PC-9 (cell line): ENCODE measurements at regions not wholly inside any gene's neighbourhood (a gene's known extent, or its start where the extent isn't known, plus 50 kb on each side); places are given as distances from the start of the nearest gene placed in this dataset.

Source experiments
- BruUV-seq: library from RNA; stranded (reverse); fragments of 400-500 nt; replicated peaks from 2 replicates; lab custom pipeline; 2021; lab: Mats Ljungman, UMichigan
- CTCF ChIA-PET: fragments of 300-600 bp; sonication (Branson Sonifier 250); formaldehyde crosslinking; loops from one replicate; lab custom pipeline; 2022; ENCODE audit warnings: antibody characterized with exemption; lab: Charles Lee
- POLR2A ChIA-PET: fragments of 300-600 bp; sonication (Branson Sonifier 250); formaldehyde crosslinking; loops from one replicate; lab custom pipeline; 2022; ENCODE audit warnings: antibody characterized with exemption; ENCODE audit not compliant: unreplicated experiment; lab: Charles Lee
- DNase-seq, 2 experiments: peaks; one replicate each; pipeline versions ENCODE4 v3.0.0 to v3.0.0-alpha.2; 2015 to 2022; ENCODE audit warnings: mixed read lengths in 1 of 2
- H2AFZ ChIP-seq: fragments of 200-600 bp; sonication (generic); 2 replicates; pipeline ENCODE4 v1.8.1; 2017; ENCODE audit warnings: antibody characterized with exemption
- H3F3A ChIP-seq: fragments of 200-600 bp; sonication (generic); 2 replicates; pipeline ENCODE4 v1.8.1; 2017; ENCODE audit warnings: antibody characterized with exemption, mild to moderate bottlenecking, low read depth; ENCODE audit not compliant: insufficient read depth
- H3K27ac ChIP-seq: fragments of 200-600 bp; sonication (generic); 2 replicates; pipeline ENCODE4 v1.6.1; 2016; ENCODE audit warnings: mixed run types
- H3K27me3 ChIP-seq: fragments of 200-600 bp; sonication (generic); 2 replicates; pipeline ENCODE4 v1.6.1; 2016; ENCODE audit warnings: low read depth, mixed run types; ENCODE audit not compliant: insufficient read depth
- H3K36me3 ChIP-seq: fragments of 200-600 bp; sonication (generic); 2 replicates; pipeline ENCODE4 v1.6.1; 2016; ENCODE audit warnings: low read depth, mixed run types
- H3K4me1 ChIP-seq: fragments of 200-600 bp; sonication (generic); replicated peaks from 2 replicates; pipeline ENCODE4 v1.6.1; 2016; ENCODE audit warnings: mixed run types; ENCODE audit not compliant: insufficient read depth
- H3K4me2 ChIP-seq: fragments of 200-600 bp; sonication (generic); 2 replicates; pipeline ENCODE4 v1.6.1; 2017; ENCODE audit warnings: mixed run types
- H3K4me3 ChIP-seq: fragments of 200-600 bp; sonication (generic); 2 replicates; pipeline ENCODE4 v1.6.1; 2016; ENCODE audit warnings: mixed run types
- H3K79me2 ChIP-seq: fragments of 200-600 bp; sonication (generic); 2 replicates; pipeline ENCODE4 v1.6.1; 2017; ENCODE audit warnings: low read depth, mixed run types
- H3K9me2 ChIP-seq: fragments of 200-600 bp; sonication (generic); 2 replicates; pipeline ENCODE4 v1.8.1; 2017; ENCODE audit warnings: mild to moderate bottlenecking; ENCODE audit not compliant: insufficient read depth
- H3K9me3 ChIP-seq: fragments of 200-600 bp; sonication (generic); 2 replicates; pipeline ENCODE4 v1.8.1; 2016; ENCODE audit warnings: low read depth; ENCODE audit not compliant: insufficient read depth
- H4K20me1 ChIP-seq: fragments of 200-600 bp; sonication (generic); 2 replicates; pipeline ENCODE4 v1.8.1; 2017; ENCODE audit not compliant: insufficient read depth
- EZH2 ChIP-seq: fragments of 200-600 bp; sonication (generic); IDR thresholded peaks from 2 replicates; pipeline ENCODE4 v1.8.0; 2017; ENCODE audit warnings: antibody characterized with exemption, low read depth
- intact Hi-C: fragments of 100-400 bp; cut with micrococcal nuclease; formaldehyde crosslinking; loops from one replicate; pipeline ENCODE4 v1.10.0; 2022; ENCODE audit not compliant: unreplicated experiment
- TF ChIP-seq, protein P1 (sequence below): fragments of 200-600 bp; sonication (generic); conservative IDR thresholded peaks from 2 replicates; pipeline ENCODE4 v1.6.1; 2017; ENCODE audit warnings: mixed run types, antibody characterized with exemption, mild to moderate bottlenecking, moderate library complexity

DNA sequence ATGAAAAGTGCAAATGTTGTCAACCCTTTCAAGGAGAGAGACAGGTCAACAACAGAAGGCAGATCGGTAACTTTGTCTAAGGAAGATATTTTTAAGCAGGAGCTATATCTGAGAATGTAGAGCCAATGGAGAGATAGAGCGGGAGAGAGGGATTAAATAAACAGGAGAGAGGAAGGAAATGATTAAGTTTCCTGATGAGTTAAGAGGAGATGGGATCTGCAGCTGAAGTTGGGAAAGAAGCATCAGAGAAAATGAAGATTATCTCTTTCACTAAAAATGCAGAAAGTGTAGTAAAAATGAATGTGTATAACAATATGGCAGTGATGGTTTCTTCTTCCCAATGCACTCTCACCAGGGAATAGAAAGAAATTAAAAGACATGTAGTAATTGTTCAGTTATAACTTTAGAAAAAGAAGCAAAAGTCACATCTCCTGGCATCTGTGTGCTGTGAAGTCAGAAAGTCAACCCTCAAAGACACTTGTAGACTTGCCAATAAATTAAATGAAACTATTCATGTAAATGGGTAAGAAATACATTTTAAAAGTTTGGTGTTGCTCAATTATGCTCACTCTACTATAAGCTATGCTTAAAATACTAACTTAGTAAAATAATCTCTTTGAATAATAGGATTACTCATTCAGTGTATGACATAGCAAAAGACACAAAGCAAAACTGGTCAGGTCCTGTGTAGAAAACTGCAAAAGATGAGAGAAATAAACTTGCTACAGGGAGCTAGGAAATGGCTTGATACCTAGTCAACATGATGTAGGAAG, 264.6 kb downstream of the ZIC4 start:
- intact Hi-C loops = no loop called here
- BruUV-seq = no TSS peak
- H3K4me3 ChIP-seq = no peak overlapping the region
- H3K4me2 ChIP-seq = no peak overlapping the region
- H4K20me1 ChIP-seq = no peaks in the 10 kb centered on the region
- TF ChIP-seq EZH2 = no peak
- TF ChIP-seq, protein P1, sequence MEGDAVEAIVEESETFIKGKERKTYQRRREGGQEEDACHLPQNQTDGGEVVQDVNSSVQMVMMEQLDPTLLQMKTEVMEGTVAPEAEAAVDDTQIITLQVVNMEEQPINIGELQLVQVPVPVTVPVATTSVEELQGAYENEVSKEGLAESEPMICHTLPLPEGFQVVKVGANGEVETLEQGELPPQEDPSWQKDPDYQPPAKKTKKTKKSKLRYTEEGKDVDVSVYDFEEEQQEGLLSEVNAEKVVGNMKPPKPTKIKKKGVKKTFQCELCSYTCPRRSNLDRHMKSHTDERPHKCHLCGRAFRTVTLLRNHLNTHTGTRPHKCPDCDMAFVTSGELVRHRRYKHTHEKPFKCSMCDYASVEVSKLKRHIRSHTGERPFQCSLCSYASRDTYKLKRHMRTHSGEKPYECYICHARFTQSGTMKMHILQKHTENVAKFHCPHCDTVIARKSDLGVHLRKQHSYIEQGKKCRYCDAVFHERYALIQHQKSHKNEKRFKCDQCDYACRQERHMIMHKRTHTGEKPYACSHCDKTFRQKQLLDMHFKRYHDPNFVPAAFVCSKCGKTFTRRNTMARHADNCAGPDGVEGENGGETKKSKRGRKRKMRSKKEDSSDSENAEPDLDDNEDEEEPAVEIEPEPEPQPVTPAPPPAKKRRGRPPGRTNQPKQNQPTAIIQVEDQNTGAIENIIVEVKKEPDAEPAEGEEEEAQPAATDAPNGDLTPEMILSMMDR = no peak
- DNase-seq = no peak
- H3K36me3 ChIP-seq = no peaks in the 10 kb centered on the region
- no peaks in the 10 kb centered on the region for H3K79me2 ChIP-seq
- H3K4me1 ChIP-seq = no peaks in the 10 kb centered on the region
- H3K27me3 ChIP-seq = no peaks in the 10 kb centered on the region
- no peak overlapping the region for H2AFZ ChIP-seq
- ChIA-PET CTCF (no interaction called here), POLR2A (no interaction called here)
- H3F3A ChIP-seq = no peaks in the 10 kb centered on the region
- H3K9me3 ChIP-seq = no peaks in the 10 kb centered on the region
- no peak overlapping the region for H3K27ac ChIP-seq
- 0 out of 2 replicates have a peak, but pooled peaks cover 3% of the 10 kb centered on the region for H3K9me2 ChIP-seq

GRCh38 chr3:147139341-147139740, 267.0 kb downstream of the ZIC4 start:
- Histone ChIP-seq H3K9me3 (no peaks in the 10 kb centered on the region), H3F3A (no peaks in the 10 kb centered on the region), H3K4me2 (no peak overlapping the region), H3K36me3 (no peaks in the 10 kb centered on the region), H3K79me2 (no peaks in the 10 kb centered on the region), H2AFZ (no peak overlapping the region), H3K9me2 (0 out of 2 replicates have a peak, but pooled peaks cover 3% of the 10 kb centered on the region), H4K20me1 (no peaks in the 10 kb centered on the region), H3K4me1 (no peaks in the 10 kb centered on the region), H3K27me3 (no peaks in the 10 kb centered on the region), H3K4me3 (no peak overlapping the region), H3K27ac (no peak overlapping the region)
- no peak for DNase-seq
- ChIA-PET CTCF (no interaction called here), POLR2A (no interaction called here)
- BruUV-seq = no TSS peak
- no peak for TF ChIP-seq EZH2
- TF ChIP-seq, protein P1 = no peak
- intact Hi-C loops = no loop called here

DNA sequence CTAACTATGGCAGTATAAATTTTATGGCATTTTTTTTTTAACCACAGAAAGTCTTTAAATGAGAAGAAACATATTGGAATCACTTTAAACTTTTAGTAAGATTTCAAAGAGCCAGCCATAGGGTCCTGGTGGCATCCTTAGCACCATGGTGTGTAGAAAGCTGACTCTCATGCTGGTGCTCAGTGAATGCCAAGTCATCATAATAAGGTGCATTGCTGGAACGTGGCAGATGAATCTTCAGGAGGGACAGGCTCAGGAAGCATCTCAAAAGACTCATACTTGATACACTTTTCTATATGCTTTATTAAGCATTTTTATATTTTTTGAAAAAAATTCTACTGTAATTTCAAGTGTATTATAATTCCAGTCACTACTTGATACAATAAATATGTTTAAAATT, 274.2 kb downstream of the ZIC4 start:
- Histone ChIP-seq H2AFZ (no peak overlapping the region), H3K9me2 (no peaks in the 10 kb centered on the region), H4K20me1 (no peaks in the 10 kb centered on the region), H3F3A (no peaks in the 10 kb centered on the region), H3K4me1 (no peaks in the 10 kb centered on the region), H3K27ac (no peak overlapping the region), H3K4me3 (no peak overlapping the region), H3K79me2 (no peaks in the 10 kb centered on the region), H3K9me3 (no peaks in the 10 kb centered on the region), H3K27me3 (no peaks in the 10 kb centered on the region), H3K4me2 (no peak overlapping the region), H3K36me3 (no peaks in the 10 kb centered on the region)
- no peak for DNase-seq
- intact Hi-C loops = no loop called here
- no peak for TF ChIP-seq EZH2
- TF ChIP-seq, protein P1 = no peak
- BruUV-seq = no TSS peak
- CTCF ChIA-PET = no interaction called here
- POLR2A ChIA-PET = no interaction called here
